ENCODE measurements at regions not wholly inside any gene's neighbourhood (a gene's known extent, or its start where the extent isn't known, plus 50 kb on each side); places are given as distances from the start of the nearest gene placed in this dataset.
"Not testable (repeated sequence)": the region's sequence is repeated elsewhere in the genome, so short reads cannot be mapped to it uniquely, and the experiment has no call there.

DNA sequence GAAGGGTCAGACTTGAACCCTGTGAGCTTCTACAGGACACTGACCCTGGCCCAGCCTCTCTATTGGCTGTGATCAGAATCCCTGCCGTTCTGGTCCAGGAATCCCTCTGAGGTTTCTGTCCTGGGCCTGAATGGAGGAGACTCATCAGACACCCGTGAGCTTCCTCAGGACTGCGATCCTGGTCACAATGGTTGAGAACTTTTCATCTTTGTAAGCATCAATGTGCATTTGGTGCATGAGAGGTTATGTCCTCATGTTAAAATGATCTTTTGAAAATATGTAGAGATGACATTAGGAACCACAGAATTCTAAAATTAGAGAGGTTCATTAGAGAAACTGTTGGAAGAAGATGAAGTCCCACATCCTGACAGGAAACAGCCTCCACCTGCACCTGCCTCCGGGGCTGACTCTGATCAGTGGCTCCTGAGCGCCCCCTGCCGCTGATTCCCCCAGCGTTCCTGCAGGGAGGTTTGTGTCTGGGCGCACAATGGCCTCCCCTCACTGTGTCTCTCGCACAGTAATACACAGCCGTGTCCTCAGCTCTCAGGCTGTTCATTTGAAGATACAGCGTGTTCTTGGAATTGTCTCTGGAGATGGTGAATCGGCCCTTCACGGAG lies 1148.2 kb downstream of the TMEM121 start:
- not testable (repeated sequence) for TF ChIP-seq ZNF274 (IDR thresholded peaks at IDR 0.05; ENCODE audit: low read depth, low read length); SUZ12 (IDR thresholded peaks at IDR 0.05; ENCODE audit: extremely low read depth, insufficient read depth, insufficient read length); YY1 (IDR thresholded peaks at IDR 0.05; ENCODE audit: insufficient read depth, insufficient read length)

Data from NT2/D1 (cell line).